Prostate gland (tissue), 2 donors: ENCODE measurements at regions not wholly inside any gene's neighbourhood (a gene's known extent, or its start where the extent isn't known, plus 50 kb on each side); places are given as distances from the start of the nearest gene placed in this dataset.

Experiments
- DNase-seq: peaks from one replicate; pipeline ENCODE4 v3.0.0-alpha.2; 2019; ENCODE audit warnings: low spot score
- H3K27ac ChIP-seq, 2 donors: fragments of 200-600 bp; sonication (generic); 2 replicates each; pipeline ENCODE4 v1.5.1; 2017 to 2019
- H3K27me3 ChIP-seq: fragments of 200-600 bp; sonication (generic); replicated peaks from 2 replicates; pipeline ENCODE4 v1.5.1; 2019; ENCODE audit not compliant: insufficient read depth
- H3K36me3 ChIP-seq, 2 donors: fragments of 200-600 bp; sonication (generic); 1 replicate in 1 of 2; 2 replicates in 1 of 2; pipeline versions ENCODE4 v1.5.1 to v1.8.1; 2017 to 2019
- H3K4me1 ChIP-seq: fragments of 200-600 bp; sonication (generic); replicated peaks from 2 replicates; pipeline ENCODE4 v1.5.1; 2019
- H3K4me3 ChIP-seq, 2 donors: fragments of 200-600 bp; sonication (generic); 2 replicates each; pipeline ENCODE4 v1.5.1; 2017 to 2019
- H3K9me3 ChIP-seq: fragments of 200-600 bp; sonication (generic); 2 replicates; pipeline ENCODE4 v1.5.1; 2017
- POLR2A ChIP-seq: fragments of 450-650 bp; IDR thresholded peaks from one replicate; pipeline ENCODE4 v1.6.1; 2016; ENCODE audit warnings: antibody characterized with exemption, mild to moderate bottlenecking
- POLR2AphosphoS5 ChIP-seq: sonication (generic); formaldehyde crosslinking; IDR thresholded peaks from one replicate; pipeline ENCODE4 v1.6.1; 2017; ENCODE audit warnings: antibody characterized with exemption
- WGBS: methylation state at CpG from one replicate; pipeline ENCODE4 v1.1.5; 2018; 5-methylcytosine and 5-hydroxymethylcytosine counted together
- intact Hi-C: fragments of 100-400 bp; cut with DNase I; formaldehyde crosslinking; loops from one replicate; pipeline ENCODE4 v1.14.2; 2022
- TF ChIP-seq, protein P1 (sequence below), 4 experiments: fragments of 200-600 bp in 2 of 4; fragments of 450-650 bp in 2 of 4; sonication (generic) in 2 of 4; IDR thresholded peaks; 1 replicate in 3 of 4; 2 replicates in 1 of 4; pipeline ENCODE4 v1.5.1; 2016 to 2019; ENCODE audit warnings: antibody characterized with exemption in 4 of 4, mild to moderate bottlenecking in 2 of 4, moderate library complexity in 2 of 4

- no peaks in the 10 kb centered on the region for H3K36me3 ChIP-seq
- no peaks in the 10 kb centered on the region for H3K4me1 ChIP-seq
- no peak overlapping the region for H3K4me3 ChIP-seq
- H3K27ac ChIP-seq: no peak overlapping the region
- DNase-seq: no peak
- intact Hi-C loops: no loop called here
- no peaks in the 10 kb centered on the region for H3K9me3 ChIP-seq
- WGBS: 77% methylated on average over 3 of the region's 3 CpGs
- H3K27me3 ChIP-seq: no peaks in the 10 kb centered on the region
- TF ChIP-seq, protein P1, sequence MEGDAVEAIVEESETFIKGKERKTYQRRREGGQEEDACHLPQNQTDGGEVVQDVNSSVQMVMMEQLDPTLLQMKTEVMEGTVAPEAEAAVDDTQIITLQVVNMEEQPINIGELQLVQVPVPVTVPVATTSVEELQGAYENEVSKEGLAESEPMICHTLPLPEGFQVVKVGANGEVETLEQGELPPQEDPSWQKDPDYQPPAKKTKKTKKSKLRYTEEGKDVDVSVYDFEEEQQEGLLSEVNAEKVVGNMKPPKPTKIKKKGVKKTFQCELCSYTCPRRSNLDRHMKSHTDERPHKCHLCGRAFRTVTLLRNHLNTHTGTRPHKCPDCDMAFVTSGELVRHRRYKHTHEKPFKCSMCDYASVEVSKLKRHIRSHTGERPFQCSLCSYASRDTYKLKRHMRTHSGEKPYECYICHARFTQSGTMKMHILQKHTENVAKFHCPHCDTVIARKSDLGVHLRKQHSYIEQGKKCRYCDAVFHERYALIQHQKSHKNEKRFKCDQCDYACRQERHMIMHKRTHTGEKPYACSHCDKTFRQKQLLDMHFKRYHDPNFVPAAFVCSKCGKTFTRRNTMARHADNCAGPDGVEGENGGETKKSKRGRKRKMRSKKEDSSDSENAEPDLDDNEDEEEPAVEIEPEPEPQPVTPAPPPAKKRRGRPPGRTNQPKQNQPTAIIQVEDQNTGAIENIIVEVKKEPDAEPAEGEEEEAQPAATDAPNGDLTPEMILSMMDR (IDR thresholded peaks at IDR 0.05): no peak
- no peak for TF ChIP-seq POLR2AphosphoS5
Measured at GRCh38 chr3:187972454-187972853, 181.5 kb upstream of the LPP start.

- H3K36me3 ChIP-seq: no peaks in the 10 kb centered on the region
- intact Hi-C loops: no loop called here
- no peak for DNase-seq
- no peak overlapping the region for H3K27ac ChIP-seq
- WGBS: 86% methylated on average over 9 of the region's 9 CpGs
- no peaks in the 10 kb centered on the region for H3K9me3 ChIP-seq
- no peaks in the 10 kb centered on the region for H3K27me3 ChIP-seq
- no peak overlapping the region for H3K4me3 ChIP-seq
- TF ChIP-seq POLR2AphosphoS5: no peak
- TF ChIP-seq POLR2A: no peak
- TF ChIP-seq, protein P1 (IDR thresholded peaks at IDR 0.05): no peak
- H3K4me1 ChIP-seq: no peaks in the 10 kb centered on the region
Measured at GRCh38 chr3:187973977-187974870, 179.7 kb upstream of the LPP start.

GRCh38 chr3:187974871-187975271 lies 179.1 kb upstream of the LPP start:
- no peak for TF ChIP-seq POLR2A
- no peak for TF ChIP-seq POLR2AphosphoS5
- TF ChIP-seq, protein P1 (IDR thresholded peaks at IDR 0.05): no peak
- H3K27ac ChIP-seq: no peak overlapping the region
- H3K27me3 ChIP-seq: no peaks in the 10 kb centered on the region
- no peaks in the 10 kb centered on the region for H3K9me3 ChIP-seq
- no peak for DNase-seq
- H3K36me3 ChIP-seq: no peaks in the 10 kb centered on the region
- WGBS: 50% methylated on average over 3 of the region's 3 CpGs
- intact Hi-C loops: no loop called here
- no peak overlapping the region for H3K4me3 ChIP-seq
- no peaks in the 10 kb centered on the region for H3K4me1 ChIP-seq

GRCh38 chr3:187975561-187976364 lies 178.2 kb upstream of the LPP start:
- DNase-seq: no peak

More at GRCh38 chr3:187975561-187976364, 178.2 kb upstream of the LPP start:
- no peaks in the 10 kb centered on the region for H3K27me3 ChIP-seq
- no peaks in the 10 kb centered on the region for H3K36me3 ChIP-seq
- H3K9me3 ChIP-seq: no peaks in the 10 kb centered on the region
- H3K4me3 ChIP-seq: no peak overlapping the region
- 90% methylated on average over 7 of the region's 7 CpGs for WGBS
- no peaks in the 10 kb centered on the region for H3K4me1 ChIP-seq
- H3K27ac ChIP-seq: no peak overlapping the region
- intact Hi-C loops: no loop called here
- TF ChIP-seq POLR2A (no peak), POLR2AphosphoS5 (no peak)
- TF ChIP-seq, protein P1 (IDR thresholded peaks at IDR 0.05): no peak
